T-cell (primary cell): ENCODE measurements at regions not wholly inside any gene's neighbourhood (a gene's known extent, or its start where the extent isn't known, plus 50 kb on each side); places are given as distances from the start of the nearest gene placed in this dataset.

Experiments used
- ATAC-seq, 4 experiments: fragments of 200-7000 bp in 3 of 4; fragments of 150-1000 bp in 1 of 4; cut with Tn5 transposase; replicated peaks in 1 of 4; 1 replicate in 3 of 4; 2 replicates in 1 of 4; pipeline ENCODE4 v1.10.0; 2021; ENCODE audit warnings: moderate library complexity in 3 of 4, mild to moderate bottlenecking in 2 of 4, moderate number of reproducible peaks in 1 of 4
- CTCF ChIA-PET, 2 donors: fragments of 300-600 bp; sonication (Branson Sonifier 250); formaldehyde crosslinking; loops; one replicate each; lab custom pipeline; 2022; ENCODE audit warnings: antibody characterized with exemption in 2 of 2; lab: Charles Lee
- POLR2A ChIA-PET, 2 donors: fragments of 300-600 bp; sonication (Branson Sonifier 250); formaldehyde crosslinking; loops; one replicate each; lab custom pipeline; 2022; ENCODE audit warnings: antibody characterized with exemption in 2 of 2; lab: Charles Lee
- DNase-seq, 35 experiments: peaks; one replicate each; pipeline versions ENCODE4 v3.0.0 to v3.0.0-alpha.2; 2013 to 2023
- H3K27ac ChIP-seq: one replicate; pipeline ENCODE4 v1.5.1; 2013; ENCODE audit warnings: low read length
- H3K27me3 ChIP-seq, 2 experiments: replicated peaks in 1 of 2; 1 replicate in 1 of 2; 2 replicates in 1 of 2; pipeline versions ENCODE4 v1.6.1 to v1.7.0; 2013; ENCODE audit warnings: low read length in 1 of 2, mixed read lengths in 1 of 2; ENCODE audit not compliant: control insufficient read depth in 2 of 2, insufficient read depth in 2 of 2; ENCODE audit errors: extremely low read depth in 1 of 2
- H3K36me3 ChIP-seq, 2 donors: 1 replicate in 1 of 2; 2 replicates in 1 of 2; pipeline versions ENCODE4 v1.6.1 to v1.7.0; 2013; ENCODE audit warnings: low read length in 1 of 2; ENCODE audit not compliant: control insufficient read depth in 2 of 2, insufficient read depth in 1 of 2; ENCODE audit errors: extremely low read depth in 1 of 2
- H3K4me1 ChIP-seq, 2 experiments: 1 replicate in 1 of 2; 2 replicates in 1 of 2; pipeline versions ENCODE4 v1.6.1 to v1.7.0; 2013; ENCODE audit warnings: low read length in 2 of 2, mixed read lengths in 1 of 2; ENCODE audit not compliant: insufficient read depth in 2 of 2, control insufficient read depth in 1 of 2; ENCODE audit errors: extremely low read depth in 1 of 2
- H3K4me3 ChIP-seq, 2 donors: 1 replicate in 1 of 2; 2 replicates in 1 of 2; pipeline versions ENCODE4 v1.5.1 to v1.7.0; 2013; ENCODE audit warnings: mild to moderate bottlenecking in 2 of 2, low read length in 1 of 2, moderate library complexity in 1 of 2; ENCODE audit not compliant: control insufficient read depth in 1 of 2; ENCODE audit errors: extremely low read depth in 1 of 2
- H3K9me3 ChIP-seq: 2 replicates; pipeline ENCODE4 v1.7.0; 2013
- H3K27ac Mint-ChIP-seq, 2 donors: one replicate each; pipeline ENCODE4 v1.8.0; 2020 to 2021; ENCODE audit warnings: mild to moderate bottlenecking in 2 of 2, mixed read lengths in 2 of 2
- H3K27me3 Mint-ChIP-seq, 2 donors: one replicate each; pipeline ENCODE4 v1.8.0; 2021 to 2022; ENCODE audit warnings: mixed read lengths in 2 of 2
- H3K36me3 Mint-ChIP-seq: one replicate; pipeline ENCODE4 v1.8.0; 2021; ENCODE audit warnings: mixed read lengths
- H3K4me1 Mint-ChIP-seq, 3 donors: one replicate each; pipeline ENCODE4 v1.8.0; 2020 to 2022; ENCODE audit warnings: mixed read lengths in 3 of 3, mild to moderate bottlenecking in 1 of 3
- H3K4me3 Mint-ChIP-seq, 3 donors: one replicate each; pipeline ENCODE4 v1.8.0; 2020 to 2022; ENCODE audit warnings: mild to moderate bottlenecking in 3 of 3, mixed read lengths in 3 of 3, moderate library complexity in 3 of 3
- H3K9me3 Mint-ChIP-seq, 3 donors: one replicate each; pipeline ENCODE4 v1.8.0; 2020 to 2022; ENCODE audit warnings: mixed read lengths in 3 of 3
- WGBS: methylation state at CpG from one replicate; pipeline ENCODE4 v1.1.5; 2013; ENCODE audit warnings: missing lambda C conversion rate; ENCODE audit not compliant: insufficient coverage; 5-methylcytosine and 5-hydroxymethylcytosine counted together

GRCh38 chr5:91839233-91839632 is 456.1 kb upstream of the ARRDC3 start:
- Histone ChIP-seq H3K9me3 (no peaks in the 10 kb centered on the region), H3K4me3 (no peak overlapping the region), H3K27me3 (no peaks in the 10 kb centered on the region), H3K36me3 (no peaks in the 10 kb centered on the region), H3K4me1 (no peaks in the 10 kb centered on the region), H3K27ac (no peak overlapping the region)
- Mint-ChIP-seq H3K27ac (no peak overlapping the region), H3K4me1 (no peaks in the 10 kb centered on the region), H3K4me3 (no peak overlapping the region), H3K36me3 (no peaks in the 10 kb centered on the region), H3K9me3 (peaks cover 0 to 11% (median 0%) of the 10 kb centered on the region in 3 donors), H3K27me3 (no peaks in the 10 kb centered on the region)
- no CpG with 5 or more reads among the region's 2 CpGs for WGBS
- no peak for DNase-seq
- CTCF ChIA-PET = no interaction called here
- ATAC-seq = no peak
- POLR2A ChIA-PET = no interaction called here

DNA sequence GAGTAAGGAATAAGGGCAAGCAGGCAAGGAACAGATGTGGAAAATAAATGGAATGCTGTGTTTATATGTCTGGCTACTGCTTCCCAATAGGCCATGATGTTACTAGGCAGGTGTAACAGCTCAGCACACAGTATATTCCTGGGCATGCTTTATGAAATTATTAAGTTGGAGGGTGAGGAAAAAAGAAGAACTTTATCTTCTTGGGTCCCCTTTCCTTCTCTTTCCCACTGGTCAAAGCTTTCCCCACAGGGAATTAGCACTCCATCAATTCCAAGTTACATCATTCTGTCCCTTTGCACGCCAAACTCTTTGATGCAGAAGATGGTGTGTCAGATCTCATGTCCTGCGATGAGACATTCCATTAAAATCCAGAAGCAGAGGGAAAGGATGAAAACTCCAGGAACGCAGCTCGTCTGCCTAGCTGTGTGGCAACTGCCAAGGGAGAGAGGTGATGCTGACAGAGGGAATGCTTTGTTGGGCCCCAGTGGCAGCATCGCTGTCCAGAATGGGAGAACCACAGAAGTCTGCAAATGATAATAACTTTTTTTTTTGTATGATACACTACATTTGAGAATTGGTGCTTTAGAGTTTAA is 447.3 kb upstream of the ARRDC3 start:
- no peak for DNase-seq
- CTCF ChIA-PET = no interaction called here
- H3K27me3 Mint-ChIP-seq = no peaks in the 10 kb centered on the region

GRCh38 chr5:91825618-91826017 is 442.5 kb upstream of the ARRDC3 start:
- CTCF ChIA-PET = no interaction called here
- POLR2A ChIA-PET = no interaction called here
- Histone ChIP-seq H3K27ac (no peak overlapping the region), H3K4me3 (no peak overlapping the region), H3K27me3 (no peaks in the 10 kb centered on the region), H3K4me1 (no peaks in the 10 kb centered on the region), H3K36me3 (no peaks in the 10 kb centered on the region), H3K9me3 (no peaks in the 10 kb centered on the region)
- no peaks in the 10 kb centered on the region for H3K4me1 Mint-ChIP-seq
- no CpG with 5 or more reads among the region's 4 CpGs for WGBS
- H3K36me3 Mint-ChIP-seq = no peaks in the 10 kb centered on the region
- no peak for DNase-seq
- no peaks in the 10 kb centered on the region for H3K27me3 Mint-ChIP-seq
- ATAC-seq = no peak
- H3K4me3 Mint-ChIP-seq = no peak overlapping the region
- peaks cover 0 to 5% (median 4%) of the 10 kb centered on the region in 3 donors for H3K9me3 Mint-ChIP-seq
- H3K27ac Mint-ChIP-seq = no peak overlapping the region

More for the DNA sequence above, 447.3 kb upstream of the ARRDC3 start:
- POLR2A ChIA-PET = no interaction called here
- Histone ChIP-seq H3K27me3 (no peaks in the 10 kb centered on the region), H3K36me3 (no peaks in the 10 kb centered on the region), H3K4me3 (no peak overlapping the region), H3K27ac (no peak overlapping the region), H3K9me3 (no peaks in the 10 kb centered on the region), H3K4me1 (no peaks in the 10 kb centered on the region)
- ATAC-seq = no peak
- Mint-ChIP-seq H3K27ac (no peak overlapping the region), H3K4me1 (no peaks in the 10 kb centered on the region), H3K36me3 (no peaks in the 10 kb centered on the region), H3K4me3 (no peak overlapping the region), H3K9me3 (no peaks in the 10 kb centered on the region)
- WGBS = 71% methylated on average over 4 of the region's 5 CpGs

- no peak overlapping the region for H3K4me3 Mint-ChIP-seq
- Histone ChIP-seq H3K9me3 (no peaks in the 10 kb centered on the region), H3K4me1 (no peaks in the 10 kb centered on the region), H3K36me3 (no peaks in the 10 kb centered on the region), H3K27ac (no peak overlapping the region), H3K4me3 (no peak overlapping the region), H3K27me3 (no peaks in the 10 kb centered on the region)
- no peaks in the 10 kb centered on the region for H3K36me3 Mint-ChIP-seq
- no peak for ATAC-seq
- WGBS = no CpG with 5 or more reads among the region's 2 CpGs
- H3K9me3 Mint-ChIP-seq = peaks cover 0 to 5% (median 4%) of the 10 kb centered on the region in 3 donors
- no peaks in the 10 kb centered on the region for H3K4me1 Mint-ChIP-seq
- CTCF ChIA-PET = no interaction called here
- POLR2A ChIA-PET = no interaction called here
- H3K27ac Mint-ChIP-seq = no peak overlapping the region
- no peaks in the 10 kb centered on the region for H3K27me3 Mint-ChIP-seq
- no peak for DNase-seq
Observed at GRCh38 chr5:91824406-91824805, 441.3 kb upstream of the ARRDC3 start.

DNA sequence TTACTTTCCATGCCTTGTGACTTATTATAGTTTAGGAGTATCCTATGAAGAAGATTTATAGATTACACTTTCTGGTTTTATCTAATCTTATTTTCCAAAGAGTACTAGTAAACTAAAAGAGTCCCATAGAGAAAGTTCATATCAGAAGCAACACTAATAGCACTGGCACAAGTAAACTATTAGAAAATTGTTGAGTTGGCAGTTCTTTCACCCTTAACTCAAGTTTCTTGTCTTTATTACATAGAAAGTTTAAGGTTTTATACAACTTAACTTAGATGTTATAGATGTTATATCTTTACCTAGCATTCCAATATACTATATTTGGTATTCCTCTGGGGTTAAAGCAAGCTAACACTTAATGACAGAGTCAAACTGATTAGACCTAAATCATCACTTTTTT is 437.8 kb upstream of the ARRDC3 start:
- Histone ChIP-seq H3K4me1 (no peaks in the 10 kb centered on the region), H3K27ac (no peak overlapping the region), H3K9me3 (no peaks in the 10 kb centered on the region), H3K27me3 (no peaks in the 10 kb centered on the region), H3K4me3 (no peak overlapping the region), H3K36me3 (no peaks in the 10 kb centered on the region)
- ChIA-PET CTCF (no interaction called here), POLR2A (no interaction called here)
- Mint-ChIP-seq H3K27me3 (no peaks in the 10 kb centered on the region), H3K27ac (no peak overlapping the region), H3K4me1 (no peaks in the 10 kb centered on the region), H3K36me3 (no peaks in the 10 kb centered on the region), H3K9me3 (peaks cover 0 to 5% (median 4%) of the 10 kb centered on the region in 3 donors), H3K4me3 (no peak overlapping the region)
- DNase-seq (no peak), ATAC-seq (no peak)

DNA sequence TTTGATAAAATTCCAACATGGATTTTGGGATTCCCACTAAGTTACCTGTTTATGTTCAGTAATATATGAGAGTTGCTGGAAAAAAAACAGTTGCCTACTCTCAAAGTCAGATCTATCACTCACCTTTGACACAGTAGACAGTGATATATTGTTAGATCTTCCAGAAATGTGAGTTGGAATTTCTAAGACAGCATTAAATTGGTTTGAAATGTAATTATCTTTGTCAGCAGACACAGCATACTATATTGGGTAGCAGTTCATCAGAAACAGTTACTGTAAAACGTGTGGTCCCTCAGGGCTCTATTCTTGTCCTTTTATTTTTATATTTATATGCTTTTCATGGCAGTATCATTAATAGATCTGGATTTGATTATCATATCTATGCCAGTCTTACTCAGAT is 433.6 kb upstream of the ARRDC3 start:
- H3K4me3 Mint-ChIP-seq = no peak overlapping the region
- H3K27me3 Mint-ChIP-seq = no peaks in the 10 kb centered on the region
- CTCF ChIA-PET = no interaction called here
- POLR2A ChIA-PET = no interaction called here
- Histone ChIP-seq H3K9me3 (no peaks in the 10 kb centered on the region), H3K36me3 (no peaks in the 10 kb centered on the region), H3K4me1 (no peaks in the 10 kb centered on the region), H3K4me3 (no peak overlapping the region), H3K27ac (no peak overlapping the region), H3K27me3 (no peaks in the 10 kb centered on the region)
- no peaks in the 10 kb centered on the region for H3K36me3 Mint-ChIP-seq
- WGBS = no CpG with 5 or more reads among the region's 1 CpG
- DNase-seq = no peak
- no peaks in the 10 kb centered on the region for H3K4me1 Mint-ChIP-seq
- H3K9me3 Mint-ChIP-seq = peaks cover 0 to 7% (median 6%) of the 10 kb centered on the region in 3 donors
- ATAC-seq = no peak
- H3K27ac Mint-ChIP-seq = no peak overlapping the region

DNA sequence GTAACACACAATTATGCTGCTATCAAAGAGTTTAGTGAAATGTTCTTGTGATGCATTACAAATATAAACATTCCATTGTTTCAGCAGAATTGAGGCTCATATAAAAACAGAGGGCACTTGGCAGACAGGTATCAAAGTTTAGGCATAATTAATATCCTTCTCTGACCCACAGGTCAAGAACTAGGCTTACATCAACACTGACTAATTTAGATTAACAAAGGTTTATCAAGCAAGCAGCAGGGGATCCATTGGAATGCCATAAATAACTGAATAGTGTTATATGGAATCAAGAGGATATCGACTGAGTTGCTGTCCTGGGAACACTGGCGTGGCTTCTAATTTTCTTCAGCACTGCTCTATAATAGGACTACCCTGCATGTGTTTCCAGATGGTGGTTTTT is 414.5 kb upstream of the ARRDC3 start:
- Histone ChIP-seq H3K27ac (no peak overlapping the region), H3K4me1 (no peaks in the 10 kb centered on the region), H3K4me3 (no peak overlapping the region), H3K9me3 (no peaks in the 10 kb centered on the region), H3K36me3 (no peaks in the 10 kb centered on the region), H3K27me3 (no peaks in the 10 kb centered on the region)
- no CpG with 5 or more reads among the region's 2 CpGs for WGBS
- Mint-ChIP-seq H3K9me3 (peaks cover 3 to 13% (median 7%) of the 10 kb centered on the region in 3 donors), H3K27me3 (peaks cover 0 to 3% of the 10 kb centered on the region in 2 donors), H3K4me1 (no peaks in the 10 kb centered on the region), H3K27ac (no peak overlapping the region), H3K36me3 (no peaks in the 10 kb centered on the region), H3K4me3 (no peak overlapping the region)
- ChIA-PET POLR2A (no interaction called here), CTCF (no interaction called here)
- ATAC-seq (no peak), DNase-seq (no peak)
